Transverse colon (tissue), 4 donors: ENCODE measurements at regions not wholly inside any gene's neighbourhood (a gene's known extent, or its start where the extent isn't known, plus 50 kb on each side); places are given as distances from the start of the nearest gene placed in this dataset.

Experiments used
- EP300 ChIP-seq: sonication (generic); formaldehyde crosslinking; IDR thresholded peaks from one replicate; pipeline ENCODE4 v1.6.1; 2017; ENCODE audit warnings: antibody characterized with exemption, low read depth
- POLR2A ChIP-seq: fragments of 450-650 bp; IDR thresholded peaks from one replicate; pipeline ENCODE4 v1.6.1; 2016; ENCODE audit warnings: antibody characterized with exemption, mild to moderate bottlenecking, moderate library complexity
- POLR2AphosphoS5 ChIP-seq, 3 donors: sonication (generic); formaldehyde crosslinking; IDR thresholded peaks; one replicate each; pipeline ENCODE4 v1.6.1; 2016; ENCODE audit warnings: antibody characterized with exemption in 3 of 3
- TF ChIP-seq, protein P1 (sequence below), 5 experiments: fragments of 200-600 bp in 3 of 5; fragments of 450-650 bp in 2 of 5; sonication (generic) in 3 of 5; IDR thresholded peaks; 1 replicate in 2 of 5; 2 replicates in 3 of 5; pipeline ENCODE4 v1.5.1; 2016 to 2017; ENCODE audit warnings: antibody characterized with exemption in 5 of 5, inconsistent platforms in 3 of 5, mild to moderate bottlenecking in 2 of 5, moderate library complexity in 1 of 5

- TF ChIP-seq POLR2AphosphoS5 (IDR thresholded peaks at IDR 0.05) (no peak), POLR2A (no peak), EP300 (no peak)
- TF ChIP-seq, protein P1, sequence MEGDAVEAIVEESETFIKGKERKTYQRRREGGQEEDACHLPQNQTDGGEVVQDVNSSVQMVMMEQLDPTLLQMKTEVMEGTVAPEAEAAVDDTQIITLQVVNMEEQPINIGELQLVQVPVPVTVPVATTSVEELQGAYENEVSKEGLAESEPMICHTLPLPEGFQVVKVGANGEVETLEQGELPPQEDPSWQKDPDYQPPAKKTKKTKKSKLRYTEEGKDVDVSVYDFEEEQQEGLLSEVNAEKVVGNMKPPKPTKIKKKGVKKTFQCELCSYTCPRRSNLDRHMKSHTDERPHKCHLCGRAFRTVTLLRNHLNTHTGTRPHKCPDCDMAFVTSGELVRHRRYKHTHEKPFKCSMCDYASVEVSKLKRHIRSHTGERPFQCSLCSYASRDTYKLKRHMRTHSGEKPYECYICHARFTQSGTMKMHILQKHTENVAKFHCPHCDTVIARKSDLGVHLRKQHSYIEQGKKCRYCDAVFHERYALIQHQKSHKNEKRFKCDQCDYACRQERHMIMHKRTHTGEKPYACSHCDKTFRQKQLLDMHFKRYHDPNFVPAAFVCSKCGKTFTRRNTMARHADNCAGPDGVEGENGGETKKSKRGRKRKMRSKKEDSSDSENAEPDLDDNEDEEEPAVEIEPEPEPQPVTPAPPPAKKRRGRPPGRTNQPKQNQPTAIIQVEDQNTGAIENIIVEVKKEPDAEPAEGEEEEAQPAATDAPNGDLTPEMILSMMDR (IDR thresholded peaks at IDR 0.05), result no peak
Observed at GRCh38 chr1:115565791-115566190, 76.0 kb upstream of the VANGL1 start.
